ENCODE measurements at regions not wholly inside any gene's neighbourhood (a gene's known extent, or its start where the extent isn't known, plus 50 kb on each side); places are given as distances from the start of the nearest gene placed in this dataset.
"Not testable (repeated sequence)": the region's sequence is repeated elsewhere in the genome, so short reads cannot be mapped to it uniquely, and the experiment has no call there.

DNA sequence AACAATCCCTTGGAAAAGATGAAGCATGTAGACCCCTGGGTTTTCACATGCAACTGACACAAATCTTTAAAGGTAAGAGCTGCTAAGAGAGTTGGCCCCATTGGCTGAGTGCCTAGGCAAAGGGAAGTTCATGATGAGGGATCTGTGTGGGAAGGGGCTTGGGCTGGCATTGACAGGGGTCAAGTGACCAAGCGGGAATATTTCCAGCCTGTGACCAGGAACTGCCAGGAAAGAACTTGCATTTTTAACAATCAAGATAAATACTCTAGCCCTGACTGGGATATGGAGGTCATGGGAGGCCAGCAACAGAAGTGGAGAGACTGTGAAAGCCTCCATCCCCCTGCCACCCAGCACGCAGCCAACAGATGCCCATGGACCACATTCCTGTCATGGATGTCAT lies 361.1 kb upstream of the ATP10A start:
- Mint-ChIP-seq H3K9me3 (ENCODE audit: unreplicated experiment) (peaks cover 23% of the 10 kb centered on the region), H3K4me1 (ENCODE audit: low read depth, unreplicated experiment) (no peaks in the 10 kb centered on the region), H3K4me3 (ENCODE audit: unreplicated experiment) (no peak overlapping the region), H3K27me3 (ENCODE audit: insufficient read depth, unreplicated experiment) (peaks cover 2% of the 10 kb centered on the region), H3K36me3 (ENCODE audit: insufficient read depth, unreplicated experiment) (no peaks in the 10 kb centered on the region), H3K27ac (ENCODE audit: unreplicated experiment) (no peak overlapping the region)
- TF ChIP-seq, protein P1, sequence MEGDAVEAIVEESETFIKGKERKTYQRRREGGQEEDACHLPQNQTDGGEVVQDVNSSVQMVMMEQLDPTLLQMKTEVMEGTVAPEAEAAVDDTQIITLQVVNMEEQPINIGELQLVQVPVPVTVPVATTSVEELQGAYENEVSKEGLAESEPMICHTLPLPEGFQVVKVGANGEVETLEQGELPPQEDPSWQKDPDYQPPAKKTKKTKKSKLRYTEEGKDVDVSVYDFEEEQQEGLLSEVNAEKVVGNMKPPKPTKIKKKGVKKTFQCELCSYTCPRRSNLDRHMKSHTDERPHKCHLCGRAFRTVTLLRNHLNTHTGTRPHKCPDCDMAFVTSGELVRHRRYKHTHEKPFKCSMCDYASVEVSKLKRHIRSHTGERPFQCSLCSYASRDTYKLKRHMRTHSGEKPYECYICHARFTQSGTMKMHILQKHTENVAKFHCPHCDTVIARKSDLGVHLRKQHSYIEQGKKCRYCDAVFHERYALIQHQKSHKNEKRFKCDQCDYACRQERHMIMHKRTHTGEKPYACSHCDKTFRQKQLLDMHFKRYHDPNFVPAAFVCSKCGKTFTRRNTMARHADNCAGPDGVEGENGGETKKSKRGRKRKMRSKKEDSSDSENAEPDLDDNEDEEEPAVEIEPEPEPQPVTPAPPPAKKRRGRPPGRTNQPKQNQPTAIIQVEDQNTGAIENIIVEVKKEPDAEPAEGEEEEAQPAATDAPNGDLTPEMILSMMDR (IDR thresholded peaks at IDR 0.05; ENCODE audit: insufficient read depth in 1 of 2, low read depth in 1 of 2, low read length in 1 of 2, severe bottlenecking in 1 of 2, unreplicated experiment in 1 of 2) = no peak
- BruUV-seq (replicated peaks) = no TSS peak
- H3K4me3 ChIP-seq (ENCODE audit: low read depth, low read length) = no peak overlapping the region
- no peaks in the 10 kb centered on the region for H3K4me1 ChIP-seq
- no peaks in the 10 kb centered on the region for H3K27me3 ChIP-seq (replicated peaks; ENCODE audit: control insufficient read depth, insufficient read depth, low read length)
- ChIA-PET CTCF (no interaction called here), POLR2A (no interaction called here)
- no peaks in the 10 kb centered on the region for H3K9me3 ChIP-seq
- intact Hi-C loops (cut with micrococcal nuclease; ENCODE audit: unreplicated experiment) = no loop called here
- no peaks in the 10 kb centered on the region for H3K36me3 ChIP-seq (ENCODE audit: control insufficient read depth, insufficient read depth, low read length)
- DNase-seq = no peak

DNA sequence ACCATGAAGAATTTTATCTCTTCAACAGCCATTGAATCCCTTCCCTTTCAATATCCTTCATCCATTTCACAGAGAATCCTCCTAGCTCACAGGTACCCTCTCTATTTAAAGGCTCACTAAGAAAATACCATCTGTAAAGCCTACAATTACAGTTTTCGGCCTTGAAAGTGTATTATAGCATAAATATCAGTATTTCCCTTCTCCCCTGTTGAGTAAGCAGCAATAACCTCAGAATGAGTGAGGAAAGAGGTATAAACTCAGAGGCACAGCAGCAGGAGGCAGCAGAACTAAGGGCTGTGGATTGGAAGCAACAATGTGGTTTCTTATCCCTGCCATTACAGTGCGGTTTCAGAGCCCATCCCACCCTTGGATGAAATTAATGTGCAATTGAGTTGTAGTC lies 360.6 kb upstream of the ATP10A start:
- DNase-seq = no peak
- Histone ChIP-seq H3K36me3 (ENCODE audit: control insufficient read depth, insufficient read depth, low read length) (no peaks in the 10 kb centered on the region), H3K4me1 (no peaks in the 10 kb centered on the region), H3K27me3 (replicated peaks; ENCODE audit: control insufficient read depth, insufficient read depth, low read length) (no peaks in the 10 kb centered on the region), H3K9me3 (no peaks in the 10 kb centered on the region), H3K4me3 (ENCODE audit: low read depth, low read length) (no peak overlapping the region)
- TF ChIP-seq, protein P1 (IDR thresholded peaks at IDR 0.05; ENCODE audit: insufficient read depth in 1 of 2, low read depth in 1 of 2, low read length in 1 of 2, severe bottlenecking in 1 of 2, unreplicated experiment in 1 of 2) = no peak
- POLR2A ChIA-PET = no interaction called here
- CTCF ChIA-PET = no interaction called here
- H3K27ac Mint-ChIP-seq (ENCODE audit: unreplicated experiment) = no peak overlapping the region
- intact Hi-C loops (cut with micrococcal nuclease; ENCODE audit: unreplicated experiment) = no loop called here
- H3K4me1 Mint-ChIP-seq (ENCODE audit: low read depth, unreplicated experiment) = no peaks in the 10 kb centered on the region
- no peak overlapping the region for H3K4me3 Mint-ChIP-seq (ENCODE audit: unreplicated experiment)
- peaks cover 17% of the 10 kb centered on the region for H3K9me3 Mint-ChIP-seq (ENCODE audit: unreplicated experiment)
- no peaks in the 10 kb centered on the region for H3K36me3 Mint-ChIP-seq (ENCODE audit: insufficient read depth, unreplicated experiment)
- BruUV-seq (replicated peaks) = no TSS peak
- peaks cover 2% of the 10 kb centered on the region for H3K27me3 Mint-ChIP-seq (ENCODE audit: insufficient read depth, unreplicated experiment)

DNA sequence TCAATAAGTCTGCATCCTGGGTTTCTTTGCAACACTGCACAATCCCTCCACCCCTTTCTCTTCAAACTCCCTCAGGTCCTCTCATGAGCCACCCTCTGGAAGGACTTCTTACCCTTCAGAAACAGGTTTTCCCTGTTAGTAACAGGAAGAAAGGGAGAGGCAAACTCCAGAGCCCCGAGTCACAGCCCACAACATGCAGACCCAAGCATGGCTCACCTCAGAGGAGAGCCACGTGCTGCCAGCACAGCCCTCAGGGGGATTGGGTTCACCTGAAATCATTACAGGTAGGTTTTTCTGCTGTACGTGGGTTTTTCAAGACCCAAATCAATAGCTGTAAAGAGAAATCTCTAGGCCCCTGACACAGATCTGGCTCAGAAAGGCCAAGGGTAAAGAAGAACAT lies 359.7 kb upstream of the ATP10A start:
- Histone ChIP-seq H3K27me3 (replicated peaks; ENCODE audit: control insufficient read depth, insufficient read depth, low read length) (no peaks in the 10 kb centered on the region), H3K9me3 (no peaks in the 10 kb centered on the region), H3K36me3 (ENCODE audit: control insufficient read depth, insufficient read depth, low read length) (no peaks in the 10 kb centered on the region), H3K4me1 (no peaks in the 10 kb centered on the region), H3K4me3 (ENCODE audit: low read depth, low read length) (no peak overlapping the region)
- DNase-seq = no peak
- peaks cover 2% of the 10 kb centered on the region for H3K27me3 Mint-ChIP-seq (ENCODE audit: insufficient read depth, unreplicated experiment)
- no TSS peak for BruUV-seq (replicated peaks)
- no peaks in the 10 kb centered on the region for H3K4me1 Mint-ChIP-seq (ENCODE audit: low read depth, unreplicated experiment)
- peaks cover 12% of the 10 kb centered on the region for H3K9me3 Mint-ChIP-seq (ENCODE audit: unreplicated experiment)
- H3K4me3 Mint-ChIP-seq (ENCODE audit: unreplicated experiment) = no peak overlapping the region
- H3K36me3 Mint-ChIP-seq (ENCODE audit: insufficient read depth, unreplicated experiment) = no peaks in the 10 kb centered on the region
- ChIA-PET CTCF (no interaction called here), POLR2A (no interaction called here)
- TF ChIP-seq, protein P1 (IDR thresholded peaks at IDR 0.05; ENCODE audit: insufficient read depth in 1 of 2, low read depth in 1 of 2, low read length in 1 of 2, severe bottlenecking in 1 of 2, unreplicated experiment in 1 of 2) = no peak
- no peak overlapping the region for H3K27ac Mint-ChIP-seq (ENCODE audit: unreplicated experiment)
- intact Hi-C loops (cut with micrococcal nuclease; ENCODE audit: unreplicated experiment) = no loop called here

DNA sequence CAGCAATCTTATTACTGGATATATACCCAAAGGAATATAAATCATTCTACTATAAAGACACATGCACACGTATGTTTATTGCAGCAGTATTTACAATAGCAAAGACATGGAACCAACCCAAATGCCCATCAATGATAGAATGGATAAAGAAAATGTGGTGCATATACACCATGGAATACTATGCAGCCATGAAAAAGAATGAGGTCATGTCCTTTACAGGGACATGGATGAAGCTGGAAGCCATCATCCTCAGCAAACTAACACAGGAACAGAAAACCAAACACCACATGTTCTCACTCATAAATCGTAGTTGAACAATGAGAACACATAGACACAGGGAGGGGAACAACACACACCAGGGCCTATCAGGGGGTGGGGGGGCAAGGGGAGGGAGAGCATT lies 353.9 kb upstream of the ATP10A start:
- BruUV-seq (replicated peaks); H3K27me3 Mint-ChIP-seq (ENCODE audit: insufficient read depth, unreplicated experiment); CTCF ChIA-PET; H3K36me3 Mint-ChIP-seq (ENCODE audit: insufficient read depth, unreplicated experiment); H3K9me3 Mint-ChIP-seq (ENCODE audit: unreplicated experiment); H3K4me1 Mint-ChIP-seq (ENCODE audit: low read depth, unreplicated experiment); POLR2A ChIA-PET; H3K4me3 Mint-ChIP-seq (ENCODE audit: unreplicated experiment); H3K36me3 ChIP-seq (ENCODE audit: control insufficient read depth, insufficient read depth, low read length); H3K9me3 ChIP-seq; intact Hi-C loops (cut with micrococcal nuclease; ENCODE audit: unreplicated experiment); DNase-seq; H3K4me3 ChIP-seq (ENCODE audit: low read depth, low read length); H3K4me1 ChIP-seq; H3K27me3 ChIP-seq (replicated peaks; ENCODE audit: control insufficient read depth, insufficient read depth, low read length); H3K27ac Mint-ChIP-seq (ENCODE audit: unreplicated experiment): not testable (repeated sequence)

Data from Caco-2 (cell line).